Type B pancreatic cell (in vitro differentiated cells): ENCODE measurements at regions not wholly inside any gene's neighbourhood (a gene's known extent, or its start where the extent isn't known, plus 50 kb on each side); places are given as distances from the start of the nearest gene placed in this dataset.
"Not testable (repeated sequence)": the region's sequence is repeated elsewhere in the genome, so short reads cannot be mapped to it uniquely, and the experiment has no call there.

ENCODE experiments used
- DNase-seq: peaks from one replicate; pipeline ENCODE4 v3.0.0; 2021; ENCODE audit warnings: mixed read lengths; ENCODE audit not compliant: unreplicated experiment; ENCODE audit errors: extremely low spot score
- H3K27ac Mint-ChIP-seq: 2 replicates; pipeline ENCODE4 v1.8.0; 2021; ENCODE audit warnings: mild to moderate bottlenecking, mixed read lengths
- H3K27me3 Mint-ChIP-seq: 2 replicates; pipeline ENCODE4 v1.8.0; 2021; ENCODE audit warnings: mixed read lengths
- H3K36me3 Mint-ChIP-seq: 2 replicates; pipeline ENCODE4 v1.8.0; 2021; ENCODE audit warnings: mixed read lengths
- H3K4me1 Mint-ChIP-seq: one replicate; pipeline ENCODE4 v1.8.0; 2021; ENCODE audit warnings: mixed read lengths; ENCODE audit not compliant: unreplicated experiment
- H3K4me3 Mint-ChIP-seq: 2 replicates; pipeline ENCODE4 v1.8.0; 2021; ENCODE audit warnings: mild to moderate bottlenecking, mixed read lengths
- H3K9me3 Mint-ChIP-seq: 2 replicates; pipeline ENCODE4 v1.8.0; 2021; ENCODE audit warnings: mixed read lengths
- CTCF ChIP-seq: fragments of 200-600 bp; sonication (generic); conservative IDR thresholded peaks from 2 replicates; pipeline ENCODE4 v1.5.0; 2021; ENCODE audit warnings: antibody characterized with exemption, mild to moderate bottlenecking

GRCh38 chr6:90458353-90459224, 128.3 kb downstream of the MAP3K7 start:
- Mint-ChIP-seq H3K36me3 (no peaks in the 10 kb centered on the region), H3K9me3 (peaks cover 8% of the 10 kb centered on the region), H3K27ac (peak overlapping the region; percentile 88), H3K27me3 (no peaks in the 10 kb centered on the region), H3K4me3 (peak overlapping the region; percentile 52), H3K4me1 (peaks cover 7% of the 10 kb centered on the region)
- no peak for DNase-seq
- no peak for TF ChIP-seq CTCF

GRCh38 chr6:90457867-90458259, 129.0 kb downstream of the MAP3K7 start:
- H3K27me3 Mint-ChIP-seq, result no peaks in the 10 kb centered on the region
- peaks cover 8% of the 10 kb centered on the region for H3K9me3 Mint-ChIP-seq
- no peak overlapping the region for H3K27ac Mint-ChIP-seq
- no peak for DNase-seq
- H3K4me1 Mint-ChIP-seq, result peaks cover 7% of the 10 kb centered on the region
- no peak for TF ChIP-seq CTCF
- no peak overlapping the region for H3K4me3 Mint-ChIP-seq
- no peaks in the 10 kb centered on the region for H3K36me3 Mint-ChIP-seq

GRCh38 chr6:90456997-90457866, 129.6 kb downstream of the MAP3K7 start:
- H3K4me3 Mint-ChIP-seq, H3K4me1 Mint-ChIP-seq, H3K9me3 Mint-ChIP-seq, DNase-seq, H3K27me3 Mint-ChIP-seq, H3K36me3 Mint-ChIP-seq: not testable (repeated sequence)
- peak overlapping the region; percentile 58 for H3K27ac Mint-ChIP-seq

GRCh38 chr6:90456001-90456400, 130.9 kb downstream of the MAP3K7 start:
- Mint-ChIP-seq H3K4me3 (no peak overlapping the region), H3K9me3 (peaks cover 8% of the 10 kb centered on the region), H3K4me1 (peaks cover 7% of the 10 kb centered on the region), H3K36me3 (no peaks in the 10 kb centered on the region), H3K27me3 (no peaks in the 10 kb centered on the region), H3K27ac (no peak overlapping the region)
- no peak for DNase-seq
- TF ChIP-seq CTCF, result no peak

- Mint-ChIP-seq H3K27ac (no peak overlapping the region), H3K36me3 (no peaks in the 10 kb centered on the region), H3K27me3 (no peaks in the 10 kb centered on the region), H3K4me3 (no peak overlapping the region), H3K9me3 (peaks cover 8% of the 10 kb centered on the region), H3K4me1 (peaks cover 10% of the 10 kb centered on the region)
- no peak for DNase-seq
- TF ChIP-seq CTCF, result no peak
These were observed 131.9 kb downstream of the MAP3K7 start for GRCh38 chr6:90454836-90455427.
